Spinal cord (tissue), 9 donors: ENCODE measurements at regions not wholly inside any gene's neighbourhood (a gene's known extent, or its start where the extent isn't known, plus 50 kb on each side); places are given as distances from the start of the nearest gene placed in this dataset.

Experiments
- DNase-seq, 6 donors: peaks; one replicate each; pipeline versions ENCODE4 v3.0.0 to v3.0.0-alpha.2; 2013 to 2015; ENCODE audit warnings: low spot score in 6 of 6, low read depth in 4 of 6
- H3K27ac ChIP-seq: one replicate; pipeline ENCODE4 v1.5.1; 2013; ENCODE audit warnings: low read depth, low read length, control low read depth
- H3K27me3 ChIP-seq: one replicate; pipeline ENCODE4 v1.6.1; 2013; ENCODE audit warnings: low read length; ENCODE audit not compliant: control insufficient read depth, insufficient read depth
- H3K36me3 ChIP-seq: one replicate; pipeline ENCODE4 v1.6.1; 2013; ENCODE audit warnings: low read length; ENCODE audit not compliant: control insufficient read depth, insufficient read depth
- H3K4me1 ChIP-seq: one replicate; pipeline ENCODE4 v1.6.1; 2013; ENCODE audit warnings: low read length; ENCODE audit not compliant: control insufficient read depth, insufficient read depth
- H3K4me3 ChIP-seq: one replicate; pipeline ENCODE4 v1.5.1; 2013; ENCODE audit warnings: low read depth, low read length, control low read depth
- H3K9me3 ChIP-seq: one replicate; pipeline ENCODE4 v1.6.1; 2013; ENCODE audit warnings: low read length; ENCODE audit not compliant: control insufficient read depth, insufficient read depth
- WGBS: methylation state at CpG from one replicate; pipeline ENCODE4 v1.1.5; 2013; ENCODE audit warnings: missing lambda C conversion rate; ENCODE audit not compliant: insufficient coverage; 5-methylcytosine and 5-hydroxymethylcytosine counted together
- donor health status: healthy.

DNA sequence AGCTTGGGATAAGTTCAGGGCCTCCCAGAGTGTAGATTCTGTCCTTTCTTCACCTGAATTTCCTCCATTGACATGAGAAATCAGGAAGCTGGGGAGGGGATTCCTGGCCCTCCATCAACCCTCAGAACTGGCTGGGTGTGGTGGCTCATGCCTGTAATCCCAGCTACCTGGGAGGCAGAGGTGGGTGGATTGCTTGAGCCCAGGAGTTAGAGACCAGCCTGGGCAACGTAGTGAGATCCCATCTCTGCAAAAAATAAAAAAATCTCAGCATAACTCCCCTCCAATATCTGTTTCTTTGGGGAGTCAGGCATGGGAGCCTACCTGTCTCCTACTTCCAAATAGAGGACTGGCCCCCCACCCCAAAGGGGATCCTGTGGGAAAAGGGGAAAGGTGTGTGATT, 59.8 kb upstream of the TBX3 start:
- no peaks in the 10 kb centered on the region for H3K36me3 ChIP-seq
- no peak overlapping the region for H3K4me3 ChIP-seq
- peaks cover 6% of the 10 kb centered on the region for H3K4me1 ChIP-seq
- no peak for DNase-seq
- peaks cover 1% of the 10 kb centered on the region for H3K27me3 ChIP-seq
- H3K27ac ChIP-seq = no peak overlapping the region
- WGBS = no CpG with 5 or more reads among the region's 1 CpG
- no peaks in the 10 kb centered on the region for H3K9me3 ChIP-seq

DNA sequence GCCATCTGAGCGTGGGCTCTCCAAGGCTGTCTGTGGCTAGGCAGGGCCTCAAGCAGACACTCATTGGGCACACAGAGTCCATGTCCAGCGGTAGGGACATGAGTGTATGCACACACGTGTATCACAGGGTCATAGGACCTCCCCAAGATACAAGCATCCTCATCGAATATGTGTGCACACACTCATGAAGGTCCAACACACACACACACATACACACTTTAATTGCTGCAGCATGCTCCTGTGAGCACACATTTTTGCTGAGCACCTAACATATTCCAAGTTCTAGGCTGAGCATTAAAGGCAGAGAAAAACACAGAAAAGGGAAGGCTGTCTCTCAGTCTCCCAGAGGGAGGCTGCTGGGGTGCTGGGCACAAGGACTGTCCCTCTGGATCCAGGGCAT, 59.3 kb upstream of the TBX3 start:
- Histone ChIP-seq H3K4me1 (peaks cover 6% of the 10 kb centered on the region), H3K9me3 (no peaks in the 10 kb centered on the region), H3K27me3 (peaks cover 5% of the 10 kb centered on the region), H3K4me3 (no peak overlapping the region), H3K27ac (no peak overlapping the region), H3K36me3 (no peaks in the 10 kb centered on the region)
- 83% methylated on average over 4 of the region's 4 CpGs for WGBS
- DNase-seq = no peak

- Histone ChIP-seq H3K36me3 (no peaks in the 10 kb centered on the region), H3K27ac (no peak overlapping the region), H3K4me1 (peaks cover 6% of the 10 kb centered on the region), H3K9me3 (no peaks in the 10 kb centered on the region), H3K4me3 (no peak overlapping the region), H3K27me3 (peaks cover 8% of the 10 kb centered on the region)
- 61% methylated on average over 5 of the region's 9 CpGs for WGBS
- DNase-seq = no peak
These were observed 58.4 kb upstream of the TBX3 start for GRCh38 chr12:114742363-114742762.

- no peak for DNase-seq
- H3K27ac ChIP-seq = no peak overlapping the region
- peaks cover 12% of the 10 kb centered on the region for H3K27me3 ChIP-seq
- H3K9me3 ChIP-seq = no peaks in the 10 kb centered on the region
- no peak overlapping the region for H3K4me3 ChIP-seq
- H3K36me3 ChIP-seq = no peaks in the 10 kb centered on the region
- peaks cover 5% of the 10 kb centered on the region for H3K4me1 ChIP-seq
- 95% methylated on average over 2 of the region's 4 CpGs for WGBS
These were observed 58.0 kb upstream of the TBX3 start for GRCh38 chr12:114741940-114742339.

- Histone ChIP-seq H3K27me3 (peaks cover 27% of the 10 kb centered on the region), H3K36me3 (no peaks in the 10 kb centered on the region), H3K4me1 (peaks cover 18% of the 10 kb centered on the region), H3K4me3 (no peak overlapping the region), H3K27ac (no peak overlapping the region), H3K9me3 (no peaks in the 10 kb centered on the region)
- 91% methylated on average over 7 of the region's 7 CpGs for WGBS
- DNase-seq = no peak
These were observed 56.5 kb upstream of the TBX3 start for GRCh38 chr12:114740448-114740847.

GRCh38 chr12:114738460-114739184, 54.6 kb upstream of the TBX3 start:
- Histone ChIP-seq H3K4me1 (peaks cover 20% of the 10 kb centered on the region), H3K4me3 (no peak overlapping the region), H3K27ac (no peak overlapping the region), H3K36me3 (no peaks in the 10 kb centered on the region), H3K9me3 (no peaks in the 10 kb centered on the region), H3K27me3 (peaks cover 45% of the 10 kb centered on the region)
- DNase-seq = no peak
- WGBS = 67% methylated on average over 2 of the region's 9 CpGs

- Histone ChIP-seq H3K9me3 (no peaks in the 10 kb centered on the region), H3K4me3 (no peak overlapping the region), H3K27ac (peak overlapping the region; percentile 37), H3K4me1 (peaks cover 20% of the 10 kb centered on the region), H3K36me3 (no peaks in the 10 kb centered on the region), H3K27me3 (peaks cover 52% of the 10 kb centered on the region)
- peak in 2 of 6 donors; percentile 16 to 22 for DNase-seq
- WGBS = 6% methylated on average over 37 of the region's 43 CpGs
These were observed 51.9 kb upstream of the TBX3 start for GRCh38 chr12:114735680-114736374.

DNA sequence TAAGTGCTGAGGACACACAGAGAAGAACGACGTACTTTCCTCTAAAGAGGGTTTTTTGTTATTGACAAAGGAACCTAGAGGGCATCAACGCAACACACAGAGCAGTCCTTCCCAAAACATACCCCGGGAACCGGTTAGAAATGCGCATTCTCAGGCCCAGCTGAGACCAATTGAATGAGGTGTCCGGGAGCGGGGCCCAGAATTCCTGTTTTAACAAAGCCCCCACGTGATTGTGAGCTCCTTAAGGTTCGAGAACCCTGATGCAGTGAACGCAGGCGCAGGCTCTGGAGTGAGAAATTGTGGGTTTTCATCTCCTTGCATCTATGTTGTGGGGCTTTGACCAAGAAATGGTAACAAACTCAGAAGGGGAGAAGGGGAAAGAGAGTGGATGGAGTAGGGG, 51.0 kb upstream of the TBX3 start:
- peaks cover 20% of the 10 kb centered on the region for H3K4me1 ChIP-seq
- no peak overlapping the region for H3K4me3 ChIP-seq
- H3K36me3 ChIP-seq = no peaks in the 10 kb centered on the region
- WGBS = 22% methylated on average over 10 of the region's 12 CpGs
- no peak overlapping the region for H3K27ac ChIP-seq
- DNase-seq = no peak
- H3K27me3 ChIP-seq = peaks cover 52% of the 10 kb centered on the region
- H3K9me3 ChIP-seq = no peaks in the 10 kb centered on the region

- Histone ChIP-seq H3K4me1 (peaks cover 20% of the 10 kb centered on the region), H3K27ac (no peak overlapping the region), H3K9me3 (no peaks in the 10 kb centered on the region), H3K36me3 (no peaks in the 10 kb centered on the region), H3K4me3 (no peak overlapping the region), H3K27me3 (peaks cover 52% of the 10 kb centered on the region)
- DNase-seq = no peak
- 34% methylated on average over 6 of the region's 9 CpGs for whole genome bisulfite sequencing
These were observed 49.9 kb upstream of the TBX3 start for GRCh38 chr12:114733919-114734318.
